Endometrial microvascular endothelial cells (primary cell): ENCODE measurements at regions not wholly inside any gene's neighbourhood (a gene's known extent, or its start where the extent isn't known, plus 50 kb on each side); places are given as distances from the start of the nearest gene placed in this dataset.

Source experiments
- in situ Hi-C: cut with HindIII; loops from 2 replicates; pipeline ENCODE4 v1.10.0; 2017; ENCODE audit warnings: low sequenced_read_pairs, low pct_unique_long_range_greater_than_20kb; ENCODE audit errors: inconsistent ontology term

DNA sequence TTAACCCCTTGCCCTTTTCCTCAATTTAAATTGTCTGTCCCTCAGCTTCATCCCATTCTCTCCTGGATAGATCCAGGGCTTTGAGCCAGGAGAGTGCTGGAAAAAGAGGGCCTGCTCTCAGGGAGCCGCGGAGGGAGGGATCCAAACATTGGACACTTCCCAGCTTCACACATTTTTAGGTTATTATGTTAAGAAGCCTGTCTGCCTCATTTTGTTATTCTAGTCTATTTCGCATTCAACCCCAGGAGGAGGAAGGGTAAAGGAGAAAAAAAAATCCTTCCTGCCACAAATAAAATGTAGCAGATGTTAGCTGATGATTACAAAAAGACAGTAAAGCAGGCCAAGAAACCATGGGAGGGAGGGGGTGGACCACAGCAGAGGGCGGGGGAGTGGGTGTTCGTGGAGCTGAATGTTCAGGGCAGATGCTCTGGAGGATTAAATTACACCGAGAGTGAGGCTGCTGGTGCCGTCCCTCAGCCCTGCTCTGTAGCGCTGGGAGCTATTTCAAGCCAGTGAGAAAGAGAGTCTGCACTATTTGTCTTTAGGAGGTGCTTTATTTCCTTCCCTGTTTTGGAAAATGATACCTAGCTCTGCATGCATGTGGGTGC is 60.6 kb upstream of the ZFR start:
- in situ Hi-C loops: no loop called here

DNA sequence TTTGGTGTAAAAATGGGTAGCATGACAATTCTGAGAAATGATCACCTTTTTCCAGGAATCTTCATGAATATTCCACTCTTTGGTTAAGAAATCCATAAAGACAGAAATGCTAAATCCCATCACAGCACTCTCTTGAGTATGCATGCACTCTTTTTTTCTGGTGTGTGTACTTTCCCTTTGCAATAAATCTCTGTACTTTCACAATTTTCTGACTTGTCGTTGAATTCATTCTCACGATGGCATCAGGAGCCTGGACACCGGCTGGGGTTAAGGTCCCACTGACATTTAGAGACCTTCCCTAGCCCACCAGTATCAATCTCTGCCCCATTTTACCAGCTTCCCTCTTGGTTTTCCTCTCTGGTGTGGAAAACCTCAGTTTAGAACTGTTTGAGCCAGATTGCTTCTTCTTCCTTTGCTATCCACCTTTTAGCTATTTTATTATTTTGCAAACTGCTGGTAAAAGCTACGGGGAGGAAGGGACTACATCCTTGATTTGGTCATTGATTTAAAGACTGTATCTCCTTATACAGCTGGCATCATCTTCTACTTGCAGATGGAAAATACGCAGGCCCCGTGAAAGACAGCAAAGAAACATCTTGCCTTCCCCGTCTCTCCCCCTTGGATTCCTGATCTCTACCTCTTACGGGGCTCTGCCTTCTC is 59.9 kb upstream of the ZFR start:
- in situ Hi-C loops: no loop called here

DNA sequence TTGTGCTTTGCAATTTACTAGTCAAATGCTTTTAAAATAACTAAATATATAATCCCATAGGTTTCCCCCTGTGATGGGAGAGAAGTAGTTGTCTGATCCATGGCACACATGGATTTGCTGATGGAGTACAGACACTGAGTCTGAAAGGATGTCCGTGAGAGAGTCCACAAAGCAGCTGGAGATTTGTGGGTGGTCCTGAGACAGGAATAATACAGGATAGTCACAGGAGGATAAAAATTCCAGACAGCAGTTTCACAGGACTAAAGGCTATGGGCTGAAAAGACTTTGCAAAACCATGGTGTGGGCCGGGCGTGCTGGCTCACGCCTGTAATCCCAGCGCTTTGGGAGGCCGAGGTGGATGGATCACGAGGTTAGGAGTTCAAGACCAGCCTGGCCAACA is 58.7 kb upstream of the ZFR start:
- in situ Hi-C loops: no loop called here

DNA sequence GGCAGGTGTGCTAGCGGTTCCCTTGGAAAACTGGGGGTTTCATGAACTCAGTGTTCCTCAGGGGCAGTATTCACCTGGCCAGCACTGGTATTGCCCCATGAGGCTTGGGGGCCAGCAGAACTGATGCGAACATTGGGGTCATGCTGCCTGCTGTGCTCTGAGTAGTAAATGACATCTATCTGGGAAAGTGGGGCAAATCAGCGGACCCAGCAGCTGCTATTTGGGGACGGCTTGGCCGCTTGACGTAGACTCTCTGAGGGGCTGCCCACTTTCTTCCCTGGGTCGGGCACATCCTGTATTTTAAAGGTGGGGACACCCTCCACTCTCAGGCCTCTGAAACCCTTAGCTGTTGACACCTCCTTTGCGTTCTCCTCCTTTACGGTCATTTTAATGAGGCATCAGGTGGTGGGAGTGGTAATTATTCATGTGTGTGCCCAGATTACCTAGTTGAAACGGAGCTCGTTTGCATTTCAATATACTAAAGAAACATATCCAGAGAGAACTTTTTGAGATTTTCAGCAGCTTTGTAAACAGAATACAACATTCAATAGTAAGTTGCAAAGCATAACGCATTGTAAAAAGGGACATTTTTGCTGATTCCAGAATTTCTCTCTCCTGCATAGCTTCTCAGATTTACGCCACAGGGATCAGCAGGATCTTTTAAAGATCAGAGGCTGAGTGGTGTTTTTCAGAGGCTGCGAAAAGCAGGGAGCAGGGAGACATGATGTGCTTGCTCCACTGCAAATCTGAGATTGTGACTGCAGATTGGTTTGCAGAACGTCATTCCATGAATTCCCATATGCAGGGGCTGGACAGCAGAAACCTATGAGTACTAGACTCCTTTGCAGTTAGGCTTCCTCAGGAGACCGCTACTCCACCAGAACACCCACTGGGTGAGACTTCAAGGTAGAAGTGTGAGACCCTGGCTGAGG is 56.8 kb upstream of the ZFR start:
- in situ Hi-C loops: no loop called here

DNA sequence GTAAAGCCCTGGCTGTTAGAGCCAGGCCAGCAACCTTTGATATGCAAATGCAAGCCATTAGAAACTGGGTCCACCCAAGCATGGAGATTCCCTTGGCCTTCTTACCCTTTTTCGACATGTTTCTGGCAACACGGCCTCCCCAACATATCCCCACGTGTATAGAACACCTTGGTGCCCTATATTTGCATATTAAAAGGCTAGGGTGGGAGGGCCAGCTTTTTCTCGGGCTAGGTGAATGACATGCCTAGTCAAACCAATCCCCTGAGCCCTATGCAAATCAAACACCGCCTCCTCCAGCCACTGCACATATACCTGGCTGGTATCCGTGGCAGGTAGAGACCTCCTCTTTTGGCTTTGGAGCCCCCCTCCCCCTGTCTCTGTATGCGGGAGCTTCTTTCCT is 55.6 kb upstream of the ZFR start:
- in situ Hi-C loops: no loop called here

DNA sequence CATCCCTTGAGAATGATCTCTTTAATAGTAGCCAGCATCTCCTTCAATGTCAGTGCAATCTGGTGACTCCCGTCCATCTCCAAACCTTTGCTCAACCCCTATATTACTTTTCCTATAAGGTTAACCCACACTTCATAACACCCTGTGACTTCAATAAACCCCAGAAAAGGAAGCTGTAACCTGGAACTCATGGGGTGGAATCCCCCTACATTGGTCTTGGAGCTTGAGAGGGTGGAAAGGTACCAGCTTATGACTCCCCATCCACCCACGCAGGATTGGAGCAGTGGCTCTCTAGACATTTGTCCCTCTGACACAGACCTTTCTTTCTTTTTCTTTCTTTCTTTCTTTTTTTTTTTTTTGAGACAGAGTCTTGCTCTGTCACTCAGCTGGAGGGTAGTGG is 54.7 kb upstream of the ZFR start:
- in situ Hi-C loops: loop anchor here (10.0 kb wide), 1 partner anchor 106 kb away; no protein-coding TSS in a partner anchor

DNA sequence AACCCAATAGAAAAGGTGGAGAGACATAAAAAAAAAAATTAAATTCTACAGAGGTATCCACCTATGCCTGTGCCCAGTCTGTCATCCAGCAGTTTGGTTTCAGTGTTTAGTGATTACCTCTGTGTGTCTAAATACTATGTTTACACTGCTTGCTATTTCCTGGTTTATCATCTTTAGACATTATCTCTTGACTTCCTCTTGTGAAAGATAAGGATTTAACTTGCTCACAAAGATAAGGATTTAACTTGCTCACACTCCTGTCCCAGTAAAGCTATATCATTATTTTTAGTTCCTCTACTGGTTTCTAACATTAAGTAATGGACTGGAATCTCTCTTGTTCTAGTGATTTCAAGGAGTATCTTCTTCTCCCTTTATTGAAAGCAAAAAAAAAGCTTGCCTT is 53.9 kb upstream of the ZFR start:
- in situ Hi-C loops: loop anchor here (10.0 kb wide), 1 partner anchor 106 kb away; no protein-coding TSS in a partner anchor

DNA sequence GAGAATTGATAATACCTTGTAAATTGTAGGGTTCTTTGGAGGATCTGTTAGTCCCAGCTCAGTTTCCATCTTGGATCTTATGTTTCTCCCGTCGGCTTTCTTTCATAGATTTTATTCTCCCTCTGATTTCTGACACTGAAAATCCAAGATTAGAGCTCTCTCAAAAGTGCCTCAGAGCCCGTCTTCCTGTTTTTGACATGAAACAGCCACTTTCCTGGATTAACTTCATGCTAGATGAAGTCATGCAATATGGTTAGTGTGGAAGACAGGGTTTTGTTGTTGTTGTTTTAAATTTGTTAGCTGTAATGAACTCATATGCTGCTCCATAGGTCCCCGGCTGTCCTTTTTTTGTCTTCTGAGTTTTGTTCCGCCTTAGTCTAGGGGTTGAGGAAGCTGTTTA is 51.6 kb upstream of the ZFR start:
- in situ Hi-C loops: loop anchor here (10.0 kb wide), 1 partner anchor 109 kb away; no protein-coding TSS in a partner anchor

DNA sequence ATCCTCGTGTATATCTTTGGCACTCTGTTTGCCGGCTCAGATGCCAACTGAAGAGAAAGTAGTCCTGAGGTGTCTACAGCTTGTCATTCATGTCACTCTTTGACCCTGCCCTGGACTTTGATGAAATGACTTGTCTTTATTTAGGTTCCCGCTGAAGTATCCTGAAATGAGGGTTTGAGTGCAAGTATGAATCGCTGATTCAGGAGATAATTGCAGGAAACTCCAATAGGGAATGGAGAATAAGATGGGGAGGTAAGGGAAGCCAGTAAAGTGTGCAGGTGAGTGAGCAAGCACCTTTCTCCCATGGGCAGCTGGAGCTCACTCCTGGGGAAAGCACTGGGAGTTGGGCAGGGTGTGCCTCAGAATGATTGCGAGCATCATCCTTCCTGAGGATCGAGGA is 50.3 kb upstream of the ZFR start:
- in situ Hi-C loops: loop anchor here (10.0 kb wide), 1 partner anchor 110 kb away; no protein-coding TSS in a partner anchor
